ENCODE measurements at regions not wholly inside any gene's neighbourhood (a gene's known extent, or its start where the extent isn't known, plus 50 kb on each side); places are given as distances from the start of the nearest gene placed in this dataset.
"Not testable (repeated sequence)": the region's sequence is repeated elsewhere in the genome, so short reads cannot be mapped to it uniquely, and the experiment has no call there.

DNA sequence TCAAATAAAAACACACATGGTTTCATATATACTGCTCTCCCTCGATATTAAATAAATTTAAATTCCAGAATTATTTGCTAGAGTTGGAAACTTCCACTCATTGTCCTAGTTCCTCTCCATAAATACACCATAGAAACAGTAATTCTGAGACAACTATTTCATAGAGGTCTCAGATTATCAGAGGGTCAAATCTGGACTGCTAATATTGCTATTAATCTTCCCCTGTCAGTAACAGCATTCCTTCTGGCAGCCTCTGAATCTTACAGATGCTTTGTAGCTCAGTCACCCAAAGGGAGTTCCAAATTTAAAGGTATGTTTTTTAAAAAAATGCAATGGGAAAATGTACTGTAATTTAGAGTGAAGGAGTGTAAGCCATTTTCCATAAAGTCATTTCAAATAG is 428.8 kb downstream of the PYDC2 start:
- Histone ChIP-seq H3K4me1 (ENCODE audit: insufficient read depth, low read length) (0 out of 2 replicates have a peak, but pooled peaks cover 15% of the 10 kb centered on the region), H3K36me3 (ENCODE audit: insufficient read depth, low read length) (no peaks in the 10 kb centered on the region), H3K9me3 (ENCODE audit: control insufficient read depth, insufficient read depth, low read length) (no peaks in the 10 kb centered on the region), H3K9ac (ENCODE audit: low read depth, low read length) (no peak overlapping the region)

DNA sequence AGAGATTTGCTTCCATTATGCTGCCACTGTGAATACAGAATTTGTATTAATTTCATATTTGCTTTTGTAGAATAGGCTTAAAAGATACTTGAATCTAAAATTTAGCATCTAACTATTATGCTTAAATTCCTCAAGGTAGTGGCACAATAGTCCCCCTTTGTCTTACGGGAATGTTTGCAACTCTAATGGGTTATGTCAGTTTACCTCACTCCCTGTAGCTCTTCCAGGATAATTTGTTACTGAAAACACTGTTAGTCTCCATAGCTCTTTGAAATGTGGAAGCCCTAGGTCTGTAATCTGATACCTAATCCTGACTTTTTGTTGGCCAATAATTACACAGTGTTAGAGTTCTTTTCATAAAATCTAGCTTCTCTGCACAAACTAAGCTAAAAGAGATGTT is 433.4 kb downstream of the PYDC2 start:
- H3K4me1 ChIP-seq (ENCODE audit: insufficient read depth, low read length) = 0 out of 2 replicates have a peak, but pooled peaks cover 12% of the 10 kb centered on the region

GRCh38 chr3:191901741-191902140 is 440.8 kb downstream of the PYDC2 start:
- H3K36me3 ChIP-seq (ENCODE audit: insufficient read depth, low read length) = no peaks in the 10 kb centered on the region
- no peak overlapping the region for H3K9ac ChIP-seq (ENCODE audit: low read depth, low read length)
- H3K4me1 ChIP-seq (ENCODE audit: insufficient read depth, low read length) = no peaks in the 10 kb centered on the region
- H3K9me3 ChIP-seq (ENCODE audit: control insufficient read depth, insufficient read depth, low read length) = no peaks in the 10 kb centered on the region

More for the DNA sequence above, 433.4 kb downstream of the PYDC2 start:
- Histone ChIP-seq H3K9me3 (ENCODE audit: control insufficient read depth, insufficient read depth, low read length) (no peaks in the 10 kb centered on the region), H3K36me3 (ENCODE audit: insufficient read depth, low read length) (no peaks in the 10 kb centered on the region), H3K9ac (ENCODE audit: low read depth, low read length) (no peak overlapping the region)

DNA sequence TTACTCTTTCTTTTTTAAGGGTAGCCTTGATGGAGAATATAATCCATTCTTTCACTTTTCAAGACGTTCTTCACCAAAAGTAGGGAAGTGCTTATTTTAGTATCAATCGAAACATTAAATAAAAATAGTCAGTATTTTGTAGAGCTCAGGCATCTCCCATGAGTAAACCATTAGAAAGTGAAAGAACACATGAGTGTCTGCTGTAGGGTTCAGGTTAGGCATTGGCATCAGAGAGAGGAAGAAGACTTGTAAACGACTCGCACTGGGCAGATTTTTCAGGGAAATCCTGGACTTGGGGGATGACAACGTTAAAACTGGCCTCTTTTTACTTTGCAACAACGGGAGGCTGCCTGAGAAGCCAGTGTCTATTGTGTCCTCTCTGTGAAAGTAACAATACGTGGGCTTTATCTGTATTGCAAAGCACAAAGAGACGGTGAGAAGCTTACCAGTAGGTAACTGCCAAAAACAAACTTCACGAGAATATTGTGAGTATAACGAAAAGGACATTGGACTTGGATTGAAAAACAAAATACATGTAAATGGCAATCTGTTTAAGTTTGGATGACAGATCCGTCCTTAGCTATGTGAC is 451.7 kb downstream of the PYDC2 start:
- peaks cover 12% of the 10 kb centered on the region; the same call in 1 of the 2 replicates for H3K36me3 ChIP-seq (ENCODE audit: insufficient read depth, low read length)
- no peaks in the 10 kb centered on the region for H3K4me1 ChIP-seq (ENCODE audit: insufficient read depth, low read length)
- H3K9ac ChIP-seq (ENCODE audit: low read depth, low read length) = no peak overlapping the region
- H3K9me3 ChIP-seq (ENCODE audit: control insufficient read depth, insufficient read depth, low read length) = no peaks in the 10 kb centered on the region

DNA sequence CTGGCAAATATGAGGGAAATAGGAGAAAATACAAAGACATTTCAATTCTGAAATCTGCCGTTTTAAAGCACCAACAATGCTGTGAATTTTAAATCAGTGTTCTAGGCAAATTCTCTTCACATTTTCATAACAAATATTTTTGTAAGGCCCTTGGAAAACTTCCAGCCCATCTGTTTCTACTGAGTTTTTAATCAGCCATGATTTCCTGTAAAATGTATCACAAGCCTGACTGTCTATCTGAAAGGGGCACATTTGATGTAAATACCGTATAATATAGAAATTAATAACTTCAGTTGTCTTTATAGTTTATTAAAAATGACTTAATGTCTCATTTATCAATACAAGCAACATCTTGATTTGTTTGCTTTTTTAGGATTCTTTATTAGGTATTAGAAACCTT is 454.7 kb downstream of the PYDC2 start:
- Histone ChIP-seq H3K9me3 (ENCODE audit: control insufficient read depth, insufficient read depth, low read length) (no peaks in the 10 kb centered on the region), H3K36me3 (ENCODE audit: insufficient read depth, low read length) (peaks cover 22% of the 10 kb centered on the region)

DNA sequence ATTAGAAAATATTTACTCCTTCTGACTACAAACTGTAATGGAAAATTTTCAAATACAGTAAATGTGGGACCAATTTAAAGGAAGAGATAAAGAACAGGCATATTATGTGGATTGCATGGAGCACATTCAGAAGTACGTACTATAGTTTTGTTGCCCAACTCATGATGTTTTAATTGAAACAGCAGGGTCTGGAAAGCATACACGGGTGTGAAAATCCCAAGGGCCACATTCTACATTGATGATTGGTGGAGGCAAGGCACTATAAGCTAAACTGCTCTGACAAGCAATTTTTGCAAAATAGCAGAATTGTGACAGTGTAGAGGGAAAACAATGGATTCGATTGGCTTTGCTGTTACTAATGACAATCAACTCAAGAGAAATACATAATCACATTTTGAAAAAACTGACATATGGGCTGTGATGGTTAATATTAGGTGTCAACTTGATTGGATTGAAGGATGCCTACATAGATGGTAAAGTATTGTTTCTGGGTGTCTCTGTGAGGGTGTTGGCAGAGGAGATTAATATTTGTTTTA is 458.6 kb downstream of the PYDC2 start:
- peaks cover 22% of the 10 kb centered on the region for H3K36me3 ChIP-seq (ENCODE audit: insufficient read depth, low read length)
- H3K9ac ChIP-seq (ENCODE audit: low read depth, low read length) = no peak overlapping the region
- H3K9me3 ChIP-seq (ENCODE audit: control insufficient read depth, insufficient read depth, low read length) = no peaks in the 10 kb centered on the region
- peaks cover 13% of the 10 kb centered on the region; the same call in 1 of the 2 replicates for H3K4me1 ChIP-seq (ENCODE audit: insufficient read depth, low read length)

More for the DNA sequence above, 454.7 kb downstream of the PYDC2 start:
- Histone ChIP-seq H3K9ac (ENCODE audit: low read depth, low read length) (no peak overlapping the region), H3K4me1 (ENCODE audit: insufficient read depth, low read length) (no peaks in the 10 kb centered on the region)

GRCh38 chr3:191922570-191922969 is 461.6 kb downstream of the PYDC2 start:
- Histone ChIP-seq H3K9ac (ENCODE audit: low read depth, low read length) (no peak overlapping the region), H3K9me3 (ENCODE audit: control insufficient read depth, insufficient read depth, low read length) (no peaks in the 10 kb centered on the region), H3K36me3 (ENCODE audit: insufficient read depth, low read length) (peaks cover 17% of the 10 kb centered on the region)

GRCh38 chr3:191927183-191927817 is 466.3 kb downstream of the PYDC2 start:
- Histone ChIP-seq H3K9ac (ENCODE audit: low read depth, low read length) (peak overlapping the region; percentile 61), H3K4me1 (ENCODE audit: insufficient read depth, low read length) (peaks cover 24% of the 10 kb centered on the region)
- not testable (repeated sequence) for H3K36me3 ChIP-seq (ENCODE audit: insufficient read depth, low read length); H3K9me3 ChIP-seq (ENCODE audit: control insufficient read depth, insufficient read depth, low read length)

More at GRCh38 chr3:191922570-191922969, 461.6 kb downstream of the PYDC2 start:
- peaks cover 13% of the 10 kb centered on the region; the same call in 1 of the 2 replicates for H3K4me1 ChIP-seq (ENCODE audit: insufficient read depth, low read length)

- Histone ChIP-seq H3K4me1 (ENCODE audit: insufficient read depth, low read length) (peaks cover 17% of the 10 kb centered on the region), H3K9ac (ENCODE audit: low read depth, low read length) (peak overlapping the region; percentile 42)
- not testable (repeated sequence) for H3K9me3 ChIP-seq (ENCODE audit: control insufficient read depth, insufficient read depth, low read length); H3K36me3 ChIP-seq (ENCODE audit: insufficient read depth, low read length)
Measured at GRCh38 chr3:191927998-191928397, 467.0 kb downstream of the PYDC2 start.

DNA sequence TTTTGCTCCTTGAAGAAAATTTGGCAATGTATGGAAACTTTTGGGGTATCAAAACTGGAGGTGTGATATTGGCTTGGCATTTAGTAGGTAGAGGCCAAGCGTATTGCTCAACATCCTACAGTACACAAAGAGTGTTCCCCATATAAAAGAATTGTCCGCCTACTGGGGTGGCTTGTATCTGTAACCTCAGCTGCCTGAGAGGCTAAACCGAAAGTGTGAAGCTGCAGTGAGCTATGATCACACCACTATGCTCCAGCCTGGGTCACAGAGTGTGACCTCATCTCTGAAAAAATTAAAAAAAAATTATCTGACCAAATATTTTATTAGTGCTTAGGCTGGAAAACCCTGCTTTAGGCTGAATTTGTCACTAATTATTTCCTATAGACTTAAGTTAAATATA is 483.9 kb downstream of the PYDC2 start:
- H3K4me1 ChIP-seq (ENCODE audit: insufficient read depth, low read length) = peaks cover 5% of the 10 kb centered on the region; the same call in 1 of the 2 replicates
- no peaks in the 10 kb centered on the region for H3K9me3 ChIP-seq (ENCODE audit: control insufficient read depth, insufficient read depth, low read length)
- H3K36me3 ChIP-seq (ENCODE audit: insufficient read depth, low read length) = no peaks in the 10 kb centered on the region
- no peak overlapping the region for H3K9ac ChIP-seq (ENCODE audit: low read depth, low read length)

DNA sequence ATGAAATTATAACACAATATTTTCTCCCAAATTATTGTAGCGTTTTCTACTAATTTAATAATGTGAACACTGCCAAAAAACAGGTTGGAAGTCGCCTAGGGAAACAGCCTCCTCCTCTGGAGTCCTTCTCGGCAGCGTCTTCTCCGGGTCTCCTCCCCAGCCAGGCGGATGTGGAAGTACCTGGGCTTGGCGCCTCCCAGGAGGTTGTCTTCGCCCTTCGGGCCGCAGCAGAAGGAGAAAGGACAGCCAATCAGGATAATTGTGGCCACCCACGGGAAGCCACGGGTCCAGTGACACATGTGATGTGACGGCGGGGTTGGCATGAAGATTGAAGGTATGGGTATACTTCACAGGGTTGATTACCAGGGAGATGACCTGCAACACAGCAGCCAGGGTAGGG is 491.2 kb downstream of the PYDC2 start:
- H3K9me3 ChIP-seq (ENCODE audit: control insufficient read depth, insufficient read depth, low read length) = no peaks in the 10 kb centered on the region
- no peaks in the 10 kb centered on the region for H3K36me3 ChIP-seq (ENCODE audit: insufficient read depth, low read length)
- no peak overlapping the region for H3K9ac ChIP-seq (ENCODE audit: low read depth, low read length)
- no peaks in the 10 kb centered on the region; the same call in 1 of the 2 replicates for H3K4me1 ChIP-seq (ENCODE audit: insufficient read depth, low read length)

DNA sequence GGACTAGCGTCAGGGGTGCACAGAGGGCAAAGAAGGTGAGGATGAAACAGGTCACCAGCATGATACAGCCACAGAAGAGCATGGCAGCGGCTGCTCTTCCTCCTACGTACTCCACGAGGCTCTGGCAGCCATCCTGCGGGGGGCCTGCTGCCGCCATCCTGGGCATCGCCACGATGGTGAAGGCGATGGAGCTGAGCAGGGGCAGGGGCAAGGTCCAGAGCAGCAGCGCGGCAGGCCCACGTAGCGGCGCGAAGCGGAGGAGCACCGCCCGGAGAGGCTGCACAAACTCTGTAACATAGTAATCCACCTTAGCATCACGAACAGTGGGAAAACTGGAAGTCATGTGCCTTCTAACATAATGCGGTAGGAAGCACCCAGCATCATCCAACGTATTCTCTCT is 491.6 kb downstream of the PYDC2 start:
- no peaks in the 10 kb centered on the region for H3K36me3 ChIP-seq (ENCODE audit: insufficient read depth, low read length)
- no peaks in the 10 kb centered on the region; the same call in 1 of the 2 replicates for H3K4me1 ChIP-seq (ENCODE audit: insufficient read depth, low read length)
- H3K9ac ChIP-seq (ENCODE audit: low read depth, low read length) = no peak overlapping the region
- H3K9me3 ChIP-seq (ENCODE audit: control insufficient read depth, insufficient read depth, low read length) = no peaks in the 10 kb centered on the region

DNA sequence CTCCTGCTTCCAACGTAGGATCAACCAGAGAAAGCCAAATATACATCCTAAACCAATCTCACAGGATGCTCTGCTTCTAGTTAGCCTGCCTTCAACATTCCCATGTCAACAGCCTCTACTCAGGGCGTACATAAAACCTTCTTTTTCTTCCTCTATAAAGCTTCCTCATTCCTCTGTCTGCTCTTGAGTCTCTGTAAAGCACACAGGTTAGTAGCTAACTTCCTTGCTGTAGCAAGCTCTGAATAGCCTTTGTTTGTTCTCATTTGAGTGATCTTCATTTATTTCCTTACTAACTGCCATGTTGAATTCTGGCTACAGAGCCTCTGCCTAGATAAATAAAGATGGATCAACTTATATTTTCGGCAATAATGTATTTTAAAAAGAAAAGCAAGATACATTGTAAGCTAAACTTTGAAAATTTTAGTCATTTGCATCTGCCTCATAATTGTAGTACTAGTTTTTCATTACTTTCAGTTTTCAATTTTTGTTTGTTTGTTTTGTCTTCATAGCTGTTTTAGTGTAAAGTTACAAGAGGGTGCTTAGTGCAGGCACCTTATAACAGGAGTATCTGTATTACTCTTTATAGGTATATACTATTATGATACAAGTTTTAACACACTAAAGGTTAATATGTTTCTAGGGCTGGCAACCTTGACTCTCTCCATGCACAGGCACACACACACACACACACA is 498.2 kb downstream of the PYDC2 start:
- no peaks in the 10 kb centered on the region for H3K9me3 ChIP-seq (ENCODE audit: control insufficient read depth, insufficient read depth, low read length)
- H3K9ac ChIP-seq (ENCODE audit: low read depth, low read length) = no peak overlapping the region
- no peaks in the 10 kb centered on the region for H3K36me3 ChIP-seq (ENCODE audit: insufficient read depth, low read length)
- H3K4me1 ChIP-seq (ENCODE audit: insufficient read depth, low read length) = peaks cover 35% of the 10 kb centered on the region

- H3K9ac ChIP-seq (ENCODE audit: low read depth, low read length) = no peak overlapping the region
- no peaks in the 10 kb centered on the region for H3K9me3 ChIP-seq (ENCODE audit: control insufficient read depth, insufficient read depth, low read length)
- H3K4me1 ChIP-seq (ENCODE audit: insufficient read depth, low read length) = peaks cover 35% of the 10 kb centered on the region
- H3K36me3 ChIP-seq (ENCODE audit: insufficient read depth, low read length) = no peaks in the 10 kb centered on the region
Measured at GRCh38 chr3:191959876-191960413, 499.0 kb downstream of the PYDC2 start.

All from ES-I3 (cell line).